ENCODE measurements at regions not wholly inside any gene's neighbourhood (a gene's known extent, or its start where the extent isn't known, plus 50 kb on each side); places are given as distances from the start of the nearest gene placed in this dataset.

DNA sequence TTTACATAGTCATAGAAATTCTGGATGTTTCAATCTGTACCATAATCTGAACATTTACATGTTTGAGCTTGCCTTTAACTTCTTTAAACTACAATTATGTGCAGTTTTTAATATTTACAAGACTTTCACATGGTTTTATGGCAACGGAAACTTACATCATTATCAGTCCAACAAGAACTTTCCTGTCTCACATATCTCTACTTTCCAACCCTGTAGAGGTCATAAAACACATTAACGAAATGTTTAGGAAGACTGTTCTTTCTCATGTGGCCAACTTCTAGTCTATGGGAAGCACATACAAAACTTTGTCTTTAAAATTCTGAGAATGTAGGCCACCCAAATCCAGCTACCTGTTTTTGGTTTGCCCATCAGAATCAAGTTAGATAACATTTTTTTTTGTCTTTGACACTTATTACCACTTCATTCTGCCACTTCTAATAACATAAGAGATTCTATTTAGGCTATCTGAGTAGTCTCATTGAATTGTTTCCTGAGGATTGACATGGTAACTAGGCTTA lies 693.2 kb downstream of the KCNJ3 start:
- Histone ChIP-seq H3K9ac (replicated peaks in 1 of 4; ENCODE audit: extremely low read depth in 1 of 4, low read depth in 3 of 4, low read length in 3 of 4) (no peak overlapping the region), H3K4me2 (ENCODE audit: insufficient read depth in 1 of 2, low read depth in 2 of 2, low read length in 2 of 2) (no peak overlapping the region), H3K23ac (ENCODE audit: insufficient read length) (no peak overlapping the region), H3K18ac (ENCODE audit: extremely low read depth, low read length) (no peak overlapping the region), H3K4ac (replicated peaks; ENCODE audit: insufficient read length, low read depth, low read length) (no peak overlapping the region), H3K4me1 (replicated peaks in 1 of 4; ENCODE audit: control insufficient read depth in 3 of 4, insufficient read depth in 4 of 4, low read length in 3 of 4) (no peaks in the 10 kb centered on the region), H3K14ac (ENCODE audit: insufficient read length) (no peak overlapping the region), H3K79me2 (ENCODE audit: control insufficient read depth in 1 of 2, insufficient read depth in 2 of 2, low read length in 2 of 2) (no peaks in the 10 kb centered on the region), H3K9me3 (ENCODE audit: insufficient read depth in 2 of 2, low read depth in 1 of 2, low read length in 1 of 2) (no peaks in the 10 kb centered on the region), H3K23me2 (ENCODE audit: low read depth, low read length) (no peaks in the 10 kb centered on the region), H2AK5ac (ENCODE audit: low read depth, low read length) (no peak overlapping the region), H3K36me3 (ENCODE audit: control insufficient read depth in 2 of 4, insufficient read depth in 4 of 4, low read length in 3 of 4) (no peaks in the 10 kb centered on the region), H4K8ac (ENCODE audit: extremely low read depth, insufficient read depth, low read length) (no peak overlapping the region), H2AFZ (ENCODE audit: low read length) (no peak overlapping the region), H3K27me3 (replicated peaks in 1 of 4; ENCODE audit: control insufficient read depth in 3 of 4, extremely low read depth in 1 of 4, insufficient read depth in 3 of 4, low read length in 3 of 4) (no peaks in the 10 kb centered on the region), H4K91ac (replicated peaks; ENCODE audit: insufficient read length, low read length) (no peak overlapping the region), H3K56ac (replicated peaks; ENCODE audit: insufficient read length, low read depth, low read length) (no peak overlapping the region), H3K79me1 (ENCODE audit: low read depth, low read length) (no peaks in the 10 kb centered on the region), H3K4me3 (ENCODE audit: extremely low read depth in 1 of 4, insufficient read depth in 2 of 4, low read depth in 3 of 4, low read length in 4 of 4) (no peak overlapping the region), H4K20me1 (replicated peaks in 1 of 2; ENCODE audit: control insufficient read depth in 1 of 2, insufficient read depth in 2 of 2, low read length in 2 of 2) (no peaks in the 10 kb centered on the region), H2BK120ac (replicated peaks; ENCODE audit: low read depth, low read length) (no peak overlapping the region), H4K5ac (ENCODE audit: insufficient read length, low read depth, low read length) (no peak overlapping the region), H2BK12ac (ENCODE audit: low read depth, low read length) (no peak overlapping the region), H2BK15ac (ENCODE audit: low read length) (no peak overlapping the region), H3K27ac (ENCODE audit: low read depth, low read length) (no peak overlapping the region), H2BK20ac (ENCODE audit: low read length) (no peak overlapping the region), H2BK5ac (ENCODE audit: low read depth, low read length) (no peak overlapping the region)
- WGBS, 2 experiments (ENCODE audit: extremely low coverage in 1 of 2, insufficient coverage in 1 of 2, insufficient read length in 1 of 2, insufficient replicate concordance in 2 of 2, low coverage in 1 of 2, low lambda C conversion rate in 2 of 2, missing lambda C conversion rate in 1 of 2) = 95% methylated on average over 2 of the region's 2 CpGs; no CpG with 5 or more reads in 1 of the 2 experiments
- FAIRE-seq = no peak
- ChIA-PET POLR2A (ENCODE audit: partially characterized antibody) (no interaction called here), CTCF (ENCODE audit: partially characterized antibody) (interaction anchor here (0.6 kb wide), 1 partner anchor 12 kb away, joined by 3 read pairs; no protein-coding TSS in a partner anchor)
- TF ChIP-seq SP1 (IDR thresholded peaks at IDR 0.05; ENCODE audit: low read depth, low read length) (no peak), MAFK (IDR thresholded peaks at IDR 0.05; ENCODE audit: low read depth, low read length) (no peak), TAF1 (IDR thresholded peaks at IDR 0.05; ENCODE audit: low read depth, low read length) (no peak), ASH2L (IDR thresholded peaks at IDR 0.05; ENCODE audit: low read length) (no peak)
- no peak for DNase-seq (ENCODE audit: low read depth in 1 of 2, low spot score in 2 of 2)

All from H1 (cell line).